GM12864 (cell line): ENCODE measurements at regions not wholly inside any gene's neighbourhood (a gene's known extent, or its start where the extent isn't known, plus 50 kb on each side); places are given as distances from the start of the nearest gene placed in this dataset.

ENCODE experiments used
- DNase-seq: peaks from one replicate; pipeline ENCODE4 v3.0.0-alpha.2; 2011; ENCODE audit warnings: low read depth
- H3K4me3 ChIP-seq: 2 replicates; pipeline ENCODE4 v1.5.1; 2011; ENCODE audit warnings: mild to moderate bottlenecking, low read depth, low read length, control low read depth
- TF ChIP-seq, protein P1 (sequence below): IDR thresholded peaks from 2 replicates; pipeline ENCODE4 v1.5.1; 2011; ENCODE audit warnings: low read depth, mild to moderate bottlenecking, moderate library complexity, low read length, control low read depth, inconsistent platforms; ENCODE audit errors: missing control alignments

DNA sequence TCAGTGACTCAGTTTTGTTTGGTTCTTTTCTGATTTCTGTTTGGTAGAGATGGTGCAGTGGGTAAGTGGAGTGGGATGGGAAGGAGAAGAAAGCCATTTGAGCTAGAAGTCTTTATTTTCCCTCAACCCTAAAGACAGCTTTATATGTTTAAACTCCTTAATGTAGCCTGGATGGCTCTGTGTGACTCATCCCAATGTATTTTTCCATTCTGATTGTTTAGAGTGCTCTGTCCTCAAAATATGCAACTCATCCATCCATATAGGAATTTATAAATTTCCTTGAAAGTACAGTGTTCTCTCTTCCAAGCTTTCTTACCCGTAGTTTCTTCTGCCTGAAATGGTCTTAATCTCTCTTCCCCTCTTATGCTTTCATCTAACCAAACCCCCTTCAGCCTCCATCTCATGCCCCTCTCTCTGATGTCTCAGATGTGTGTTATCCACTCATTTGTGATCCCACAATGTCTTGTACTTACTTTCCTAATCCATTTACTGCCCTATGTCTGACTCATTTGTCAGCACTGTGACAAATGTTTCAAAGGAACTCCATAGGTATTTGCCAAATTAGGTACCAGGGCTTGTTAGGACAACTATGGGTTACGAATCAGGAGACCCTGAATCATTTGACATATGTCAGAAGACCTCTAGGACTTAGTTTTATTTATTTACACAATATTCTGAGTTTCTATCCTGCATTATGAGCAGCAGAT is 217.5 kb upstream of the SGCD start:
- TF ChIP-seq, protein P1, sequence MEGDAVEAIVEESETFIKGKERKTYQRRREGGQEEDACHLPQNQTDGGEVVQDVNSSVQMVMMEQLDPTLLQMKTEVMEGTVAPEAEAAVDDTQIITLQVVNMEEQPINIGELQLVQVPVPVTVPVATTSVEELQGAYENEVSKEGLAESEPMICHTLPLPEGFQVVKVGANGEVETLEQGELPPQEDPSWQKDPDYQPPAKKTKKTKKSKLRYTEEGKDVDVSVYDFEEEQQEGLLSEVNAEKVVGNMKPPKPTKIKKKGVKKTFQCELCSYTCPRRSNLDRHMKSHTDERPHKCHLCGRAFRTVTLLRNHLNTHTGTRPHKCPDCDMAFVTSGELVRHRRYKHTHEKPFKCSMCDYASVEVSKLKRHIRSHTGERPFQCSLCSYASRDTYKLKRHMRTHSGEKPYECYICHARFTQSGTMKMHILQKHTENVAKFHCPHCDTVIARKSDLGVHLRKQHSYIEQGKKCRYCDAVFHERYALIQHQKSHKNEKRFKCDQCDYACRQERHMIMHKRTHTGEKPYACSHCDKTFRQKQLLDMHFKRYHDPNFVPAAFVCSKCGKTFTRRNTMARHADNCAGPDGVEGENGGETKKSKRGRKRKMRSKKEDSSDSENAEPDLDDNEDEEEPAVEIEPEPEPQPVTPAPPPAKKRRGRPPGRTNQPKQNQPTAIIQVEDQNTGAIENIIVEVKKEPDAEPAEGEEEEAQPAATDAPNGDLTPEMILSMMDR = no peak
- no peak for DNase-seq
- H3K4me3 ChIP-seq = no peak overlapping the region

DNA sequence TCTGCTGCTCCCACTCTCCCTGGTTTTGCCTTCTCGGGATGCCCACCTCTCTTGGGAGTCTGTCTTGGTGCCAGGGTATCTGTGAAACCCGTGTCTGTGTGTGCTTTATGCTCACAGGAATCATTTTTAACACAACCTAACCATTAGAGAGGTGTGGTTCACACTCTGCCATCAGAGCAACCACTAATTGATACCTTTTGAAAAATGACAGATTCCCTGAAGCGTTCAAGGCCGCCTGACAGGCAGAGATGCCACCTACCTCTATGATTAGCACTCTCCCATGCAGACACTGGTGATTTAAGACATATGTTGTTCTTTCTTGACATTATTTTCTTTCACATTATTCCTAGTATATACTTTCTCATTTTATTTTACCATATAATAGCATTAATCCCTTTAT is 207.3 kb upstream of the SGCD start:
- H3K4me3 ChIP-seq = no peak overlapping the region
- TF ChIP-seq, protein P1 = no peak
- DNase-seq = no peak

DNA sequence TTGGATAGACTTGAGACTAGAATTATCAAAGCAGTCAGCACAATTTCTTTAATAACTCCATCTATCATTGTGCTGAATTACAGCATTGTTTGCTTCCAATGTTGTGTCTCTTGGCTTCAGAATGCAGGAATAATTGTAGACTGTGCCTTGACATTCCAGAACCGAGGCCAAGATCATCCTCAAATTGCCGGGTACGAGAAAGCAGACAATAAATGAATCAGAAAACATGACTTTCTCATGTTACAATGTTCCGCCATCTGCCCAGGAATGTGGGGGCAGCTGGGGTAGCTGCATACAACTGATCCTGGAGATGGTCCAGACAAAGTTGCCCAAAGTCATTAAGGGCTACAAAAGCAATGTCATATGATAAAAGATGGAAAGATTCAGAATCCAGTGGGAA is 206.2 kb upstream of the SGCD start:
- H3K4me3 ChIP-seq = no peak overlapping the region
- DNase-seq = no peak
- TF ChIP-seq, protein P1 = no peak

DNA sequence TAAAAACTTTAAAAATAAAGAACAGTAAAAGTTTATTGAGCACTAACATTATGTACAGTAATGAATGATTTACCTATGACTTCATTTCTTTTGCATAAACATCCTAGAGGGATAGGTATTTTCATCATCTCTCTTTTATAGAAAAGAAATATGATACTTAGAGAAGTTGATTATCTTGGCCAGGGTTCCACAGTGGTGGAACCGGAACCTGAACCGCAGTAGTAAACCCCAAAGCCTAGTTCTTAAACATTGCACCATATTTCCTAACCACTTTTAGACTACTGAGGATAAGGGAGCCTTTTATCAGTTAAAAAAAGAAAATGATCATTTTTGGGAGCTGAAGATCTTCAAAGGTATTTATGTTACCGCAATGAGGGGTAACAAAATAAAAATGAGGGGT is 205.7 kb upstream of the SGCD start:
- DNase-seq = no peak
- TF ChIP-seq, protein P1 = no peak
- H3K4me3 ChIP-seq = no peak overlapping the region

DNA sequence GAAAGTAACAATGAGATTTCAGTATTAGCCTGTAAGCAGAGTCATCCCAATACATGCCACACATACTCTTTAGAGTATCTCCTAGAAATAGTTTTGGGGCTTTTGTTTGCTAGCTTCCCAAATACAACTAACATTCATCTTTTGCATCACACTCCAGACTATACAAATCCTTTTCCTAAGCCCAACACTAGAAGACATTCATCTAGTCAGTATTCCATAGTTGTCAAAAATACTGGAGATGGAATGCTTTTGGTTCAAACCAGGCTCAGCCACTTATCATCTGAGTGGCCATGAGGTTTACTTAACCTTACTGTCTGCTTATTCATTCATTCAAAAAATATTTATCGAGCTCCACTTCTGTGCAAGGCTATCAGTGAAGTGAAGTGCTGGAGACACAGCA is 205.1 kb upstream of the SGCD start:
- no peak for DNase-seq
- H3K4me3 ChIP-seq = no peak overlapping the region
- TF ChIP-seq, protein P1 = no peak

DNA sequence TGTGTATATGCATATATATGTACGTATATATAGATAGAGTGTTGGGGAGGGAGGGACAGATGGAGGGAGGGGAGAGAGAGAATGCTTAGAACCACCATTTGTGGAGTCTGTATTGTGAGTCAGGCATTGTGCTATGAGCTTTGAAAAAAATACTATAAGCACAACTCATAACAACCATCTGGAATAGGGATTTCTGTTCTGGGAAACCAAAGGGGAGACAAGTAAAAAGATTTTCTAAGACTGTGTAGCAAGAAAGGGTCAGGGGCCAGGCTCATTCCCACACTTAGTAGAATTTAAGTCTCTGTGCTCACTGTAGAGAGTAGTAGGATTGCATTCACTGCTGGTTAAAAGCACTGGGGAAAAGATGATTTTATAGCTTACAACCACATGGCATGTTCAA is 202.3 kb upstream of the SGCD start:
- no peak overlapping the region for H3K4me3 ChIP-seq
- no peak for DNase-seq
- TF ChIP-seq, protein P1 = no peak

DNA sequence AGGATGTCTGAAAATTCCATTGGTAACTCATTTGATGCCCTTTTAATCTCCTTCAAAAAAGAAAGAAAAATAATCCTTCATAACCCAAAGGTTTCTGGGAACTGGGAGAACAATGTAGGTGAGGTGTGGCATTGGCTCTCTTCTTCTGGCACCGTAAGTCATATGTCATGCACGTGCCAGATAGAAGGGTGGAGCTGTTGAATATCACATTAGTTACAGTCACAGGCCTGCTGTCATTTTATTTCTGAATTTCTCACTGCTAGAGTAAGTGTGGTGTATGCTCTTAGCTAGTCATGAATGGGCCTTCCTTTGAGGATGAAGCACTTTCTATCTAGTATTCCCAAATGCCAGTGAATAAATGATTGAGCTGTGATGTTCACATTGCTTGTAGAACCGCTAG is 201.8 kb upstream of the SGCD start:
- H3K4me3 ChIP-seq = no peak overlapping the region
- no peak for DNase-seq
- TF ChIP-seq, protein P1 = no peak
